Fibroblast of villous mesenchyme (primary cell): ENCODE measurements at regions not wholly inside any gene's neighbourhood (a gene's known extent, or its start where the extent isn't known, plus 50 kb on each side); places are given as distances from the start of the nearest gene placed in this dataset.

ENCODE experiments used
- DNase-seq: peaks from one replicate; pipeline ENCODE4 v3.0.0-alpha.2; 2010; ENCODE audit warnings: low read depth
- H3K4me3 ChIP-seq: 2 replicates; pipeline ENCODE4 v1.5.1; 2011; ENCODE audit warnings: low read depth, mild to moderate bottlenecking, low read length
- TF ChIP-seq, protein P1 (sequence below): IDR thresholded peaks from 2 replicates; pipeline ENCODE4 v1.5.1; 2012; ENCODE audit warnings: low read depth, mild to moderate bottlenecking, low read length; ENCODE audit not compliant: insufficient read depth

DNA sequence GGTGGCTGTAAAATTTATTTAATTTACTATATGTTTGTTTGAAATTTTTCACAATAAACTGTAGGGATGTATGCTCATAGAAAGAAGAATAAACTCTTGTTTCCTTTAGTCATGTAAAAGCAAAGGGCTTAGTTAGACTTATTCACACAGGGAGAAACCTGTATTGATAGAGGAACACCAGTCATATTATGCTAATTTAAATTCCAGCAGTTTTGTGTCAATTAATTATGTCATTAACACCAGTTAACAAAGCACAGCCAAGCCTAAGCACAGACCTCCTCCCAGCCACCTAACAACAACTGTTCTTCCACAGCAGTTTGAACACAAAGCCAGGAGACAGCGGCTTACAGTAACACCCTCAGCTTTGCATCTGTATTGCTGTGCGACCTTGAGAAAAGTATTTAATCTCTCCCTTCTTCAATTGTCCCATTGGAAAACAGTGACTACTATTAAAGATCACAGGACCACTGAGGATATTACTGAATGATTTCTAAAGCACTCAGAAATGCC lies 260.8 kb upstream of the RRP15 start:
- H3K4me3 ChIP-seq, result no peak overlapping the region
- TF ChIP-seq, protein P1, sequence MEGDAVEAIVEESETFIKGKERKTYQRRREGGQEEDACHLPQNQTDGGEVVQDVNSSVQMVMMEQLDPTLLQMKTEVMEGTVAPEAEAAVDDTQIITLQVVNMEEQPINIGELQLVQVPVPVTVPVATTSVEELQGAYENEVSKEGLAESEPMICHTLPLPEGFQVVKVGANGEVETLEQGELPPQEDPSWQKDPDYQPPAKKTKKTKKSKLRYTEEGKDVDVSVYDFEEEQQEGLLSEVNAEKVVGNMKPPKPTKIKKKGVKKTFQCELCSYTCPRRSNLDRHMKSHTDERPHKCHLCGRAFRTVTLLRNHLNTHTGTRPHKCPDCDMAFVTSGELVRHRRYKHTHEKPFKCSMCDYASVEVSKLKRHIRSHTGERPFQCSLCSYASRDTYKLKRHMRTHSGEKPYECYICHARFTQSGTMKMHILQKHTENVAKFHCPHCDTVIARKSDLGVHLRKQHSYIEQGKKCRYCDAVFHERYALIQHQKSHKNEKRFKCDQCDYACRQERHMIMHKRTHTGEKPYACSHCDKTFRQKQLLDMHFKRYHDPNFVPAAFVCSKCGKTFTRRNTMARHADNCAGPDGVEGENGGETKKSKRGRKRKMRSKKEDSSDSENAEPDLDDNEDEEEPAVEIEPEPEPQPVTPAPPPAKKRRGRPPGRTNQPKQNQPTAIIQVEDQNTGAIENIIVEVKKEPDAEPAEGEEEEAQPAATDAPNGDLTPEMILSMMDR, result no peak
- no peak for DNase-seq

DNA sequence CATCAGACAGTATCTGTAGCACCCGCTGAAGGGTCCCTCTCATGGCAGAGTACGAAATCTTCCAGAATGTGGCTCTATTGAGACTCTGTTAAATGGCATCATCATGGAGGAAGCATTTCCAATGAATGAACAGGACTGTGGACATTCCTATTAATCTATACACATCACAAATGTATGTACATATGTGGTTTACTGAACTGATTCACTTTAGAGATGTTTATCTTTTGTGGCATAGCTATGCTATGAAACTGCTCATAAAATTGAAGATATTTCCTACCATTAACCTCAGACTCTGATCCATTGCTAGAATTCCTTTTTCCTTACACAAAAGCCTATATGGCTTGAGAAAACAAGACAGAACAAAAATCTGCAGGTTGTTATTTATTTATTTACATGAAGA lies 259.6 kb upstream of the RRP15 start:
- DNase-seq, result peak; percentile 81
- TF ChIP-seq, protein P1, result no peak
- H3K4me3 ChIP-seq, result no peak overlapping the region

DNA sequence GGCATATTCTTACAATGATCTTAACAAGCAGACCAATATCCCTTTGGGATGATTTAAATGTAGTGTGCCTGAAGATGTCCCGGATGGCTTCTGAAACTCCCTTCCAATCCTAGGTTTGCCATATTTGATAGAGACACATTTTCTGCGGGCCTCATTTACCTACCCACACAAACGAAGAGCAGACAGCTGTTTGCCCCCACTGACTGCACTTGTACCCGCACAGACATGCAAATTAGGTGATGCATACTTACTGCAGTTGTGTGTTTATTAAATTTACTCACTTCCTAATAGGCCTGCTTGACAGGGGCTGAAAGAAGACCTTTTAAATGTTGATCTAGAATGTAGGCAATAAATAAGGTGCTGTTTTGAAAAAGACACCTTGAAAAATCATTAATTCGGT lies 257.9 kb upstream of the RRP15 start:
- H3K4me3 ChIP-seq, result no peak overlapping the region
- TF ChIP-seq, protein P1, result no peak
- DNase-seq, result no peak

DNA sequence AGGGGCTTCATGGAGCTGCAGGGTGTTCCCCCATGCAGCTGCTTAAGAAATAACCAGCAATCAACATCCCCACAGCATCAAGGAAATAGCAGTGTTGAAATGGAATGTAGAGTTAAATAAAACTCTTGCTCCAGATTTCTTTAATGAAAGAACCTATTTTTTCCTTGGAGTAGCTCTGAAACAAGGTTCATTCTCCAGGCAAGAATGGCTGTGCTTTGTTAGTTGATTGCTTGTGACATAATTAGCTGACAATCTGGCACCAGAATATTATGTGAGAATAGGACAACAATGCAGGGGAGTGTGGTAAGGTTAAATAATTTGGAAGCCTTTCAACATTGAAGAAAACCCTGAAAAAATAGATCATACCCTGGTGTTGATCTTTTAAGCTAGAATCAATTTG lies 254.2 kb upstream of the RRP15 start:
- TF ChIP-seq, protein P1, result no peak
- no peak overlapping the region for H3K4me3 ChIP-seq
- no peak for DNase-seq

DNA sequence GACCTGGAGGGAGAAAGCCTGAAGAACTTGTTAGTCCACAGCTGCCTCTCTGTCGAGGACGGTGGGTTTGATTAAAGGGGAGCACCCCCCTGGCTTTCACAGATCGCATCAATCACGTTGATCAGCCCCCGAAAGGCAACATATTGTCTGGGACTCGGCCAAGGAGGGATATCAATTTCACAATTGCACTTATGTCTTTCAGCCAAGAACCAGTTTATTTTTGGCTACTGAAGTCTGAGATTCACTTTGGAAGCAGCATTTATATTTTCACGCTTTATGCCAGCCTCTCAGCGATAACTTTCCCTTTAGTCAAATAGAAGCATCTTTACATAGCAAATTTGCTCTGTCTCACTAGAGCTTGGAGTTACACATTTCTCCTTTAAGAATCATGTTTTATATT lies 253.2 kb upstream of the RRP15 start:
- no peak overlapping the region for H3K4me3 ChIP-seq
- DNase-seq, result no peak
- TF ChIP-seq, protein P1, result no peak

DNA sequence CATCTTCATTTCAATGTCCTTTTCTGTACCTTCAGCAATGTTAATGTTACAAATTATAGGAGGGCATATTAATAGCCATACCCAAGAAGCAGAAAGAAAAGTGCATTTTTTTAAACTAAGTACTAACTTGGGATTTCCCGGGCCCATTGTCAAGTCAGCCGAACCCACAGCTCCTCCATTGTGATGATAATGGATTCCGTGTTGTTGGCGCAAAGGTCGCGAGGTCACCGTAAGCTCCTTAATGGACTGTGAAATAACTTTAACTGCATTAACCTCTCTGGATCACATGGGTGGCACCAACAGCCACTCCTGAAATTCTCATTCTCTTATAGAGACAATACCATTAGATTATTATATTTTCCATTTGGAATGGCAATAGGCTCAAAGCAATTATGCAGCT lies 250.6 kb upstream of the RRP15 start:
- TF ChIP-seq, protein P1, result no peak
- H3K4me3 ChIP-seq, result no peak overlapping the region
- no peak for DNase-seq

DNA sequence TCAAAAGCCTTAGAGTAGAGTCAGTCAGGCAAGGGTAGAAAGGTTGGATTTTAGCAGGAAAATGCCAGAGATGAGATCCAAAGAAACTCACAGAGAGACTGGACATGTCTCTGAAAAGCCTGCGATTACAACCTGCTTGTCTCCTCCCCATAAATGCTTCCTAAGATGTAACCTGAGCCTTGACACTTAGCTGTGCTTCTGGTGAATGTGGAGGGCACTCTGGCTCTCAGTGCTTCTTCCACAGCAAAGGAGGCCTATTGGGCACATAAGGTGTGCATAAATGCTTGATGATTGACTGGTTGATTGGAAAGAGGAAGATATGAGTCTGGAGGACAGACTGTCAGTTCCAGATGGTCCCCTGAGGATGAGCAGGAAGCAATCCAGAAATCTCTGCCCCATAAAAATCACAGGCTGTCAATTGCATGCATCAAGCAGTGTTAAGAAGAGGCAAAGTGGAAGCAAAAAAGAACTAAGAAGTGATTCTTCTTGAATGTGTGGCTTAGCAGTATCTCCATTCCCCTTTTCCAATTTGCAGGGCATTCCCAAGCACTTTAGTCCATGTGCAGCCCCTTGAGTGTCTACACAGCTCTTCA lies 236.2 kb upstream of the RRP15 start:
- TF ChIP-seq, protein P1, result no peak
- H3K4me3 ChIP-seq, result no peak overlapping the region
- DNase-seq, result no peak
